SK-N-SH (cell line): ENCODE measurements at regions not wholly inside any gene's neighbourhood (a gene's known extent, or its start where the extent isn't known, plus 50 kb on each side); places are given as distances from the start of the nearest gene placed in this dataset.

ENCODE experiments used
- POLR2AphosphoS5 ChIP-seq: IDR thresholded peaks from 2 replicates; pipeline ENCODE4 v1.6.1; 2012; ENCODE audit warnings: low read depth, low read length
- RAD21 ChIP-seq: IDR thresholded peaks from 2 replicates; pipeline ENCODE4 v1.6.1; 2012; ENCODE audit warnings: mild to moderate bottlenecking, low read length
- TAF1 ChIP-seq: IDR thresholded peaks from 2 replicates; pipeline ENCODE4 v1.6.1; 2012; ENCODE audit warnings: low read depth, mild to moderate bottlenecking, low read length, moderate library complexity, borderline replicate concordance
- TF ChIP-seq, protein P1 (sequence below): IDR thresholded peaks from 2 replicates; pipeline ENCODE4 v1.4.0; 2012; ENCODE audit warnings: low read depth, borderline replicate concordance
- TF ChIP-seq, protein P2 (sequence below): fragments of 200-600 bp; sonication (generic); IDR thresholded peaks from 2 replicates; pipeline ENCODE4 v1.6.1; 2017; ENCODE audit warnings: antibody characterized with exemption, mild to moderate bottlenecking, moderate library complexity

DNA sequence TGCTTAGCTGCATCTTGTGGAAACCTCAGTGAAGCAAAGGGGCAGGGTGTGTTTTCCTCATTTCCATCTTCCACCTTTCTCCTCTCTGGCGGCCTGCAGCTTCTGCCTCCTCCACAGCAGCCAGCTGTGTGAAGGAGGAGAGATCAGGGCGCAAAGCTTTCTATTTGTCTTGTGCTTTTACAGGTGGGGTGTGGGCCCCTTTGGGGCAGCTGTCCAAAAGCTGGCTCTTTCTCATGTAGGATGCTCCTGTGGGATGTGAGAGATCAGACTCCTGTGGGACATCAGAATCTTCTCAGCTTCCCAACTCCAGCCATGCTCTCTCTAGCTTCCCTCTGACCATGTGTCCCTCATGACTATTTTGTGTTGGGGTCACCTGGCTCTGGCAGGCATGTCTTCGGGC, 227.1 kb downstream of the MID1 start:
- TF ChIP-seq POLR2AphosphoS5 (no peak), TAF1 (no peak), RAD21 (no peak)
- TF ChIP-seq, protein P1, sequence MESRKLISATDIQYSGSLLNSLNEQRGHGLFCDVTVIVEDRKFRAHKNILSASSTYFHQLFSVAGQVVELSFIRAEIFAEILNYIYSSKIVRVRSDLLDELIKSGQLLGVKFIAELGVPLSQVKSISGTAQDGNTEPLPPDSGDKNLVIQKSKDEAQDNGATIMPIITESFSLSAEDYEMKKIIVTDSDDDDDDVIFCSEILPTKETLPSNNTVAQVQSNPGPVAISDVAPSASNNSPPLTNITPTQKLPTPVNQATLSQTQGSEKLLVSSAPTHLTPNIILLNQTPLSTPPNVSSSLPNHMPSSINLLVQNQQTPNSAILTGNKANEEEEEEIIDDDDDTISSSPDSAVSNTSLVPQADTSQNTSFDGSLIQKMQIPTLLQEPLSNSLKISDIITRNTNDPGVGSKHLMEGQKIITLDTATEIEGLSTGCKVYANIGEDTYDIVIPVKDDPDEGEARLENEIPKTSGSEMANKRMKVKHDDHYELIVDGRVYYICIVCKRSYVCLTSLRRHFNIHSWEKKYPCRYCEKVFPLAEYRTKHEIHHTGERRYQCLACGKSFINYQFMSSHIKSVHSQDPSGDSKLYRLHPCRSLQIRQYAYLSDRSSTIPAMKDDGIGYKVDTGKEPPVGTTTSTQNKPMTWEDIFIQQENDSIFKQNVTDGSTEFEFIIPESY: no peak
- TF ChIP-seq, protein P2, sequence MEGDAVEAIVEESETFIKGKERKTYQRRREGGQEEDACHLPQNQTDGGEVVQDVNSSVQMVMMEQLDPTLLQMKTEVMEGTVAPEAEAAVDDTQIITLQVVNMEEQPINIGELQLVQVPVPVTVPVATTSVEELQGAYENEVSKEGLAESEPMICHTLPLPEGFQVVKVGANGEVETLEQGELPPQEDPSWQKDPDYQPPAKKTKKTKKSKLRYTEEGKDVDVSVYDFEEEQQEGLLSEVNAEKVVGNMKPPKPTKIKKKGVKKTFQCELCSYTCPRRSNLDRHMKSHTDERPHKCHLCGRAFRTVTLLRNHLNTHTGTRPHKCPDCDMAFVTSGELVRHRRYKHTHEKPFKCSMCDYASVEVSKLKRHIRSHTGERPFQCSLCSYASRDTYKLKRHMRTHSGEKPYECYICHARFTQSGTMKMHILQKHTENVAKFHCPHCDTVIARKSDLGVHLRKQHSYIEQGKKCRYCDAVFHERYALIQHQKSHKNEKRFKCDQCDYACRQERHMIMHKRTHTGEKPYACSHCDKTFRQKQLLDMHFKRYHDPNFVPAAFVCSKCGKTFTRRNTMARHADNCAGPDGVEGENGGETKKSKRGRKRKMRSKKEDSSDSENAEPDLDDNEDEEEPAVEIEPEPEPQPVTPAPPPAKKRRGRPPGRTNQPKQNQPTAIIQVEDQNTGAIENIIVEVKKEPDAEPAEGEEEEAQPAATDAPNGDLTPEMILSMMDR: no peak
